Peyer's patch (tissue), 4 donors: ENCODE measurements at regions not wholly inside any gene's neighbourhood (a gene's known extent, or its start where the extent isn't known, plus 50 kb on each side); places are given as distances from the start of the nearest gene placed in this dataset.

Experiments
- CTCF ChIP-seq, 6 experiments: fragments of 450-650 bp in 4 of 6; fragments of 200-600 bp in 2 of 6; sonication (generic) in 1 of 6; IDR thresholded peaks; one replicate each; pipeline ENCODE4 v1.5.1; 2017 to 2019; ENCODE audit warnings: antibody characterized with exemption in 6 of 6, mild to moderate bottlenecking in 3 of 6, moderate library complexity in 1 of 6
- POLR2A ChIP-seq, 2 donors: fragments of 450-650 bp; IDR thresholded peaks; one replicate each; pipeline ENCODE4 v1.5.1; 2017; ENCODE audit warnings: antibody characterized with exemption in 2 of 2, mild to moderate bottlenecking in 2 of 2, moderate library complexity in 2 of 2

- no peak for TF ChIP-seq CTCF (IDR thresholded peaks at IDR 0.05)
- TF ChIP-seq POLR2A (IDR thresholded peaks at IDR 0.05): no peak
Measured at GRCh38 chr6:14373648-14374437, 256.3 kb downstream of the CD83 start.
